Posterior vena cava (tissue), 2 donors: ENCODE measurements at regions not wholly inside any gene's neighbourhood (a gene's known extent, or its start where the extent isn't known, plus 50 kb on each side); places are given as distances from the start of the nearest gene placed in this dataset.

Experiments used
- DNase-seq: peaks from one replicate; pipeline ENCODE4 v3.0.0-alpha.2; 2020; ENCODE audit warnings: low spot score
- intact Hi-C, 2 donors: fragments of 100-400 bp; cut with DNase I; formaldehyde crosslinking; loops; one replicate each; pipeline versions ENCODE4 v1.14.1 to v1.14.2; 2022 to 2023
- donor health status: DM: yes; HTN: yes; CAD: no.
- donor health status: DM: yes; HTN: yes; CAD: no.

DNA sequence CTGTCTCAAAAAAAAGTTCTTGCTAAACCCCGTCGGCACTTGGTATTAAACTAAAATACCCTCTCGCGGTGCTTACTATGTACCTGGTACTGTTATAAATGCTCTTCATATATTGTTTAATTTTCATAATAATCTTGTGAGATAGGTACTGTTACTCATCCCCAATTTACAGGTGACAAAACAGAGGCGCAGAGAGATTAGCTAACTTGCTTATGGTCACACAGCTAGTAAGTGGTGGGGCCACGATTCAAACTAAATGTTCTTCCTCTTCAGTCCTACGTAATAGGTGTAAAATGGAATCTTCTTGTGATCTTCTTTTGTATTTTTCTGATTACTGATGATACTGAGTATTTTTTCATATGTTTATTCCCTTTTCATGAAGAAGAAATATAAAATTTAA lies 51.3 kb downstream of the TET3 start:
- intact Hi-C loops: no loop called here
- DNase-seq: no peak

GRCh38 chr2:74036450-74037195 lies 51.9 kb downstream of the TET3 start:
- intact Hi-C loops: no loop called here
- no peak for DNase-seq

DNA sequence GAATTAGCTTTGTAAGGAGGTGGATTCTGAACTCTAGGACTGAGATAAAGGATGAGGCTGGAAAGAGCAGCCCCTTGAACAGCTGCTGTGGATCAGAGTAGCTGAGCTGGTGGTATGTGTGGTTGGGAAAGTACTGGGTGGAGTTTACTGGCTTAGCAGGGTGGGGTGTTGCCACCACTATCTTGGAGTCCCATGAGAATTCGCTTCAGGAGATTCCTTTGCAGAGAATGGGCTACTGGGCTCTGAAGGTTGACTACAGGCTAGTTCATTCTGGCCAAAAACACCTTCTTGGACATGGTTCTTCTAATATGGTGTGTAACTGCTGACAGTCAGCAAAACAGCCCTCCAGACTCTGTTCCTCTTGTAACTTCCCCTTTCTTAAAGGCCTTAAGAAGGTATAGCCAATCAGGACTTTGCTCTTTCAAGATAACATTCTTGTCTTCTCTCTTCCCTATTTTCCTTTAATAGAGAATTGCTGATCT lies 52.7 kb downstream of the TET3 start:
- intact Hi-C loops: no loop called here
- no peak for DNase-seq

DNA sequence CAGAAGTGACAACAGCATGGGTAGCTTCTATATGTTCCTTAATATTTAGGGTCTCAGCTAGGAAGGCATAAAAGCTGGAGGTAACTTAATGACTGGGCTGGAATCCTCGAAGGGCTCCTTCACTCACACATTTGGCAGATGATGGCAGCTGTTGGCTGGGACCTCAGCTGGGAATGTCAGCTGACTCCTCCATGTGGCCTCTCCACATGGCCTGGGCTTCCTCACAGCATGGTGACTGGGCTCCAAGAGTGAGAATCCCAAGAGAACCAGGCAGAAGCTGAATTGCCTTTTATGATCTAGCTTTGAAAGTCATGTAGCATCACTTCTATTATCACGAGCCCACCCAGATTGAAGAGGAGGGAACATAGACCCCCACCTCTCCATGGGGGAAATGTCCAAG lies 54.9 kb downstream of the TET3 start:
- no peak for DNase-seq
- intact Hi-C loops: no loop called here

GRCh38 chr2:74041182-74041581 lies 56.5 kb downstream of the TET3 start:
- intact Hi-C loops: no loop called here
- no peak for DNase-seq

DNA sequence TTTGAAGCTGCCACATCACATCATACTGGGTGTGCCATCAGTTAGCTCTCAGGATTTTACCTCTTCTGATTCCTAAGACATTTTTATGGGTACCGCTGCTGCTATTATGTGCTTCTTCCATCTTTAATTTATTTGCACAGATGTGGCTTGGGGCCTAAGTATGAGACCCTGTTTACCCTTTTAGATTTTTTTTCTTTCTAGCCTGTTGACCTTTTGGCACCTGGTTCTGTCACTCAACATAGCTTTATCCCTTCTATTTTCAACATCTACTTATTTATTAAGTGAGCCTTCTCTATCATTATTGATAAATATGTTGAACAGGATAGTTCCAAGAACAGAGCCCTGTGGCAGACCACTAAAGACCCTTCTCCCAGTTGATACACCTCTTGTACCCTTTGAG lies 57.0 kb downstream of the TET3 start:
- no peak for DNase-seq
- intact Hi-C loops: no loop called here

DNA sequence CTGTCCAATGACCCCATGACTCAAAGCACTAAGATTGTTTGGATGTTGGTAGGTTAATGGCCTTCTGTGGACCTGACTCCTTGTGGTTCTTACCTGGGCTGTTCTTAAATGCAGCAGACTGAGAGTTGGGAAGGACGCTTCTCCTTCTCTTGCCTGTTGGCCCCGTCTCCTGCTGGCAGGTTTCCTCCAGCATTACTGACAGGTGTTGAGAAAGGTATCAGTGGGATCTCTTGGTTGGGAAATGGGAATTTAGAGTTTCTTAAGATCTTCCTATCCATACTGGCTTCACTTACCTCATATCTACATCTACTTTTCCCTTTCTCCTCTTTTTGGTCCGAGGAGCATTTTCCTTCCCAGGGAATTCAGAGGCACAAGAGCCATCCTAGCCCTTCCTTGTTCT lies 57.9 kb downstream of the TET3 start:
- intact Hi-C loops: no loop called here
- no peak for DNase-seq

GRCh38 chr2:74043345-74044329 lies 58.9 kb downstream of the TET3 start:
- intact Hi-C loops: no loop called here
- no peak for DNase-seq

DNA sequence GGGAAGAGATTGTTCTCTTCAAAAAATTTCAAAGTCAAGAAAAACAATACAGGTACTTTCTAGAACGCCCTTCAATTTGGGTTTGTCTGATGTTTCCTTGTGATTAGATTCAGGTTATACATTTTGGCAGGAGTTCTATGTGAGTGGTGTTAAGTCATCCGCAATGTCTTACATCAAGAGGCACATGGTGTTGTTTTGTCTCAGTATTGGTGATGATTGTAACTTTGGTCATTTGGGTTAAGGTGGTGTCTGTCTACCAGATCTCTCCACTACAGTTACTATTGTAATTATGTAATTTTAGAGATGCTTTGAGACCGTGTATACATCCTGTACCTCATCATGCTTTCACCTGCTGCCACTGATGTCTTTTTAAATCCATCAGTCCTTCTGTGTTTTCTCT lies 60.3 kb downstream of the TET3 start:
- intact Hi-C loops: no loop called here

DNA sequence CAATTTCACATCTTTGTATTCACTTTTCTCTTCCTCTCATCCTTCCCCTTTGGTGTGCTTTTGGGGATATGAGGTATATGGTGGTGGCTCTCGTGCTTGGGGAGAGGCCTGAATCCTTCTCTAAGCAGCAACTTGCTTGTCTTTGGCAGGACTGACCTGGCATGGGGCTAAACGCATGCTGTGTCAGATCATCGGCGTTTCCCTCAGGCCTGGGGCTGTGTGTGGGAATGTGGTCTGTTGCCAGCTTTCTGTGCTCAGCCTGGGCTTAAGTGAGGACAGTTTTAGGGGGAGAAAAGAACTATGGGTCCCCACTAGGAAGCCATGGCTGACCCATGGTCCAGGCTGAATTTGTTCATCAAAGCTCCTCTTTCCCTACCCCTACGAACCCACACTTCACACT lies 60.7 kb downstream of the TET3 start:
- intact Hi-C loops: no loop called here
- no peak for DNase-seq

More for the DNA sequence above, 60.3 kb downstream of the TET3 start:
- DNase-seq: no peak

DNA sequence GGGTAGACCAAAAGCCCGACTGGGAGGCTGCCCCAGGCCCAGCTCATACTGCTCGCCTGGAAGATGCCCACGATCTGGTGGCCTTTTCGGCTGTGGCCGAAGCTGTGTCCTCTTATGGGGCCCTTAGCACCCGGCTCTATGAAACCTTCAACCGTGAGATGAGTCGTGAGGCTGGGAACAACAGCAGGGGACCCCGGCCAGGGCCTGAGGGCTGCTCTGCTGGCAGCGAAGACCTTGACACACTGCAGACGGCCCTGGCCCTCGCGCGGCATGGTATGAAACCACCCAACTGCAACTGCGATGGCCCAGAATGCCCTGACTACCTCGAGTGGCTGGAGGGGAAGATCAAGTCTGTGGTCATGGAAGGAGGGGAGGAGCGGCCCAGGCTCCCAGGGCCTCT lies 61.7 kb downstream of the TET3 start:
- DNase-seq: no peak

GRCh38 chr2:74047152-74047551 lies 62.4 kb downstream of the TET3 start:
- intact Hi-C loops: no loop called here
- no peak for DNase-seq

More for the DNA sequence above, 61.7 kb downstream of the TET3 start:
- intact Hi-C loops: no loop called here

DNA sequence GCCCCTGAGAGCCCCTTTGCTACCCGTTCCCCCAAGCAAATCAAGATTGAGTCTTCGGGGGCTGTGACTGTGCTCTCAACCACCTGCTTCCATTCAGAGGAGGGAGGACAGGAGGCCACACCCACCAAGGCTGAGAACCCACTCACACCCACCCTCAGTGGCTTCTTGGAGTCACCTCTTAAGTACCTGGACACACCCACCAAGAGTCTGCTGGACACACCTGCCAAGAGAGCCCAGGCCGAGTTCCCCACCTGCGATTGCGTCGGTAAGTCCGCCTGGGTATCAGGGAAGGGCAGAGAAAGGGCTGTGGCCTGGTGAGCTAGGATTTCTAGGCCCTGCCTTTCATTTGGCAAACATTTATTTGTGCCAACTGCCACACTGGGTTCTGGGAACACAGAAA lies 63.4 kb downstream of the TET3 start:
- intact Hi-C loops: no loop called here

DNA sequence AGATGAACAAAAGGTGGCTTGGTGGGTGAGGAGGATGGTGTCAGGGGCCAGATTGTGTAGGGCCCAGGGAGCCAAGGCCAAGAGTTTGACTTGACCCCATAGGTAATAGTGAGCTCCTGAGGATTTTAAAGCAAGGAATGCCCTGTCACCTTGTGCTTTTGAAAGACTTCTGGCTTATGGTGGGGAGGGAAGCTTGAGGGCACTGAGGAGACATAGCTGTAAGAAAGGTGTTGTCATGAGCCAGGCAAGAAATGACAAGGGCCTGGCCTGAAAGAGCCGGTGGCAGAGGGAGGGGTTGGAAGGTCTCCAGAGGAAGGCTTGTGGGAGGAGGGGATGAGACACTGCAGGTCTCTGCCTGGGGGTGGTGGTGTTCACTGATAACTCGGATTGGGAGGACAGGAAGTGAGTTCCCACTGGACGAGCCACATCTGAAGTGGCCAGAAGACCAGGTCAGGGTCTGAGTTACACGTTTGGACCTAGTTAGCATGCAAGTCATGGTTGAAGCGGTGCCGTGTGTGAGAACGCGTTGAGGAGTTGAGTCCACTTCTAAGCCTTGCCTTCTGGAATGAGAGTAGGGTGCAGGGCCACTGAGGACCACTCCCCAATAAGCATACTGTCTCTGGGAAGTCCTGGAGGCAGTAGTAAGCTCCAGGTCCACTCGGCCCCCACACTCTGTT lies 64.3 kb downstream of the TET3 start:
- intact Hi-C loops: no loop called here
- no peak for DNase-seq

More for the DNA sequence above, 63.4 kb downstream of the TET3 start:
- DNase-seq: no peak

DNA sequence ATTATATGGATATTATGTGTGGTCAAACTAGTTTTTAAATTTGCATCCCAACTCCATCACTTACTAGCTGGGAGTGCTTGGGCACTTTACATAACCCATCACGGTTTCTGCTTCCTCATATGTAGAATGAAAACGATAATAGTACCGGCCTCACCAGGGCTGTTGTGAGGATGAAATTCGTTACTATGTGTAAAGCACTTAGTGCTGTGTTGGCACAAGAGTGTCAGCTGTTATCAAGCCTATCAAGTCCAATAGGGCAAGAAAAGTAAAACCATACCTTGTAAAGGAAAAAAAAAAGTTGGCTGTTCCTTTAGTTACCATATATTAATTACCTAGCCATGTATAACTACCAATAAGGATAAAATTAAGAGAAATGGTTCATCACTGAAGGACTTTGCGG lies 65.4 kb downstream of the TET3 start:
- no peak for DNase-seq
- intact Hi-C loops: no loop called here

DNA sequence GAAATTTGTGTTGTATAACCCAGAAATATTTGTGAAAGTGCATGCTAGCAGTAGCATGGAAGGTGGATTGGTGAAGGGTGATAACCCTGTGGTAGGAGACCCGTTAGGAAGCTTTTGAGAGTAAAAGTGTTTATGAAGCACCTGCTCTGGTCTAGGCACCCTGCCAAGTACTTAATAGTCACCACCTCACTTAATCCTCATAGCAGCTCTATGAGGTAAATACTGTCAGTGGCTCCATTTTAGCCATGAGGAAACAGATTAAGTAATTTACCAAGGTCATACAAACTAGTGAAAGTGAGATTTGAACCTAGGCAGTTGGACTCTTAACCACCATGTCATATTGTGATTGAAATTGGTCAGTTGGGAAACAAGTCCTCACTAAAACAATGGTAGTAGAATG lies 66.8 kb downstream of the TET3 start:
- DNase-seq: no peak
- intact Hi-C loops: no loop called here

DNA sequence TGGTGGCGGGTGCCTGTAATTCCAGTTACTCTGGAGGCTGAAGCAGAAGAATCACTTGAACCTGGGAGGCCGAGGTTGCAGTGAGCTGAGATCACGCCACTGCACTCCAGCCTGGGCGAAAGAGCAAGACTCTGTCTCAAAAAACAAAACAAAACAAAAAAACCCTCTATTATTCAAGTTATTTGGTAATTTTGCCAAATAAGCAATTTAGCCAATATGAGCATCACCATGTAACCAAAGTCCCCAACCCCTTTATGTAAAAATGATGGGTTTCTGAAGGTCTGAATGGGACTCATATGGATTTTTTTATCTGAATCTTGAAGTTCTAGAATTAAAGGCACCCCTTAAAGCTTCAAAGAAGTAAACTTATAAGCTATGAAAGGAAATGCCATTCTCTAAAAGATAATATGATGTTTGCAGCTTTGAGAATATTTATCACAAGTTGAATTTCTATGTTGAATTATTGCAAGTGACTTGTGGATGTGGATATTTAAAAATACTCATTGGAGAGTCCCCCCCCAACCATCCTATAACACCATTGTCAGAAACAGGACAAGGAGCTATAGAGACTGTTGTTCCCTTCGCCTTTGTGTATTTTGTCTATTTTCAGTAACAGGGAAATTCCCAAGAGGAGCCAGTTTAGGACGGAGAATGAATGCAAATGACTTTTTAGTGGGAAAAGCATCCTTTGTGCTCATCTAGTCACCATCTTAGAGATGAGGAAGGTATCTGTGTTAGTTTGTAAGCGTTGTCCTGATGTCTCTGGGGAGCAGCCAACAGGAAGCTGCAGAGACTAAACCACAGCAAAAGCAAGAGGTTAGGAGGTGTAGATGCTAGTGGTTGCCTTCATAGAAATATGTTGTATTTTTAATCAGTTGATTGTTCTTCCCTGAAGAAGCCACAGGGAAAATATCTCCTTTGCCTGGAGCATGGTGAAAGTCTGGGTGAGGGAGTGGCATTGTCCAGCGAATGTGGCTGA lies 68.3 kb downstream of the TET3 start:
- no peak for DNase-seq
- intact Hi-C loops: no loop called here

GRCh38 chr2:74053959-74054715 lies 69.4 kb downstream of the TET3 start:
- intact Hi-C loops: no loop called here

More at GRCh38 chr2:74053959-74054715, 69.4 kb downstream of the TET3 start:
- DNase-seq: no peak
